ENCODE measurements at regions not wholly inside any gene's neighbourhood (a gene's known extent, or its start where the extent isn't known, plus 50 kb on each side); places are given as distances from the start of the nearest gene placed in this dataset.
"Not testable (repeated sequence)": the region's sequence is repeated elsewhere in the genome, so short reads cannot be mapped to it uniquely, and the experiment has no call there.

DNA sequence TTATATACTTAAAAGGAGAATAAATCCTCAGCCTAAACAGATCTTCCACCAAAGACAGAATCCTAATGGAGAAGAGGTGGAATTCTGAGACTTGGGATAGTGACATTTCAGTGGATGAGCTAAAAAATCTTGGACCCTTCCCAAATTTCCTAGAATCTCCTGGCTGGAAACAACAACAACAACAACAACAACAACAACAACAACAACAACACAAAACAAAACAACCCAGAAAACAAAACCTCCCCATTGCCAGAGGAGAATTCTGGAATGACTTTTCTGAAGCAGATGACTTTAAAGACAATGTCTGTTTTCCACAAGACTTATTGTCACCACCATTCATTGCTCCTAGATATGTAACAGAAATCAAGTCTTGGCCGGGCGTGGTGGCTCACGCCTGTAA, 322.1 kb downstream of the ARL4A start:
- no peak for DNase-seq

- DNase-seq, result no peak
Measured at GRCh38 chr7:13014011-13014410, 326.6 kb downstream of the ARL4A start.

DNA sequence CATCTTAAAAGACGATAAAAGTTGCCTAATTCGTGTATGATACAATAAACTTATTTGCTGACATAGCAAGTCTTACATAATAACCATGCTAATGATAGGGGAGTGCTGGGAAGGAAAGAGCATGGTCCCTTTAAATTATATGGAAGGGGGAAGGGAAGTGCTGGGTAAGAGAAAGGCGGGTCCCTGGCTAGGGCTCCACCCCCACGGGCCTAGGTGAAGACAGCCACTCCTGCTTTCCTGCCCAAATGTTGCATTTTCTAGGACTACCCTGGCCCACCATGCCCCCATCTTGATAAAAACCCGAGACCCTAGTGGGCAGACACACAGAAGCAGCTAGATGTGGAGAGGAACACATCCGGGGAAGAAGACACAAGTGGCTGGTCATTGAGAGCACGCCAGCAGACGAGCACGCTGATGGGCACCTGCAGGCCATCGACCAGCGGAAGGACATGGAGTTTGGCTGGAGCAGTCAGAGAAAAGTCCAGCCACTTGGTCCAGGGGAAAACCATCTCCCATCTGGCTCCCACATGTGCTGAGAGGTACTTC, 328.7 kb downstream of the ARL4A start:
- DNase-seq, result no peak

DNA sequence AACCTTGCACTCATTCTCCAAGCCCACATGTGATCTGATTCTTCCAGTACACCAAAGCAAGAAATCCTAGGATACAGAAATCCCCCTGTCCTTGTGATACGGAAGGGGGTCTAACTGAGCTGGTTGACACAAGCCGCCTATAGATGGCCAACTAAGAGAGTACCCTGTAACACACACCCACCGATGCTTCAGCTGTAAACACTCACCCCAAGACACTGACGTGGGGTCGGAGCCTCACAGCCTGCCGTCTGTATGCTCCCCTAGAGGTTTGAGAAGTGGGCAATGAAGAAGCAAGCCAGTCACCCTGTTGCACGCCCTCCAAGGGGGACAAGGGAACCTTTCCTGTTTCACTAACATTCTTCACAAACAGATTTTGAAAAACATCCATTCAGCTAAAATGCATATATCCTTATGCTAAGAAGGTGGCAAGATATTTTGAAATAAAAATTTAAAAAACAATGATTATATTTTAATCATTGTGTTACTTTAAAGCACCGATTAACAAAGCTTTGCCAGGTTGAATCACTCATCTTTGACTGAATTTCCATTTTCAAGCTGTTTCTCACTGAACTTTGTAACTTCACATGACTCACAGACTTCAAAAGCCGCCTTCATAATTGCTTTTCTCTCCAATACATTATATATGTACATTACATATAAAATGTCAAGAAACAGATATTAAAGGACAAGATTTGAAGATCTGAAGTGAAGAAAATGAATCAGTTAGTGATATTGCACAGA, 329.3 kb downstream of the ARL4A start:
- no peak for DNase-seq

DNA sequence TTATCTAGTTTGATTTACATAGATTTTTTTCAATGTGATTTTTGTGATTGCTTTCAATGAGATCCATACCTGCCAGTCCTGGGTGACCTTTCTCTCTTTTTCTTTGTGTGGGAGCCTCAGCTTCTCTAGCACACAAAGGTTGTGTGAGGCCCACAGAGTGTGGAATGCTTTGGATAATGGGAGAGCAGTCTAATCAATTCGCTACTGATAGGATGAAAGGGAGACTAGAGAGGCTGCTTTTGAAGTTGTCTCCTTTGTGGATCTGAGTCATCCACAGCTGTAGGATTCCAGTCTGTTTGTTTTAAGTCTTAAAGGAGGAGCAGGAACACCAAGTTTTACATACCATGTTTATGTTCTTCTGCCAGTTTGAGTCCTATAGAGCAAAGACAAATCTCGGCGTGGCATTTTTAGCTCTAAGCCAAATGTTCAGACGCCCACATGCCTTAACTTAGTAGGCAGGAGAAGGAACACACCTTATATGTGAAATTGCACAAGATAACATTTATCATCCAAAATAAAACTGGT, 330.0 kb downstream of the ARL4A start:
- no peak for DNase-seq

- DNase-seq, result no peak
Measured at GRCh38 chr7:13017881-13018280, 330.4 kb downstream of the ARL4A start.

DNA sequence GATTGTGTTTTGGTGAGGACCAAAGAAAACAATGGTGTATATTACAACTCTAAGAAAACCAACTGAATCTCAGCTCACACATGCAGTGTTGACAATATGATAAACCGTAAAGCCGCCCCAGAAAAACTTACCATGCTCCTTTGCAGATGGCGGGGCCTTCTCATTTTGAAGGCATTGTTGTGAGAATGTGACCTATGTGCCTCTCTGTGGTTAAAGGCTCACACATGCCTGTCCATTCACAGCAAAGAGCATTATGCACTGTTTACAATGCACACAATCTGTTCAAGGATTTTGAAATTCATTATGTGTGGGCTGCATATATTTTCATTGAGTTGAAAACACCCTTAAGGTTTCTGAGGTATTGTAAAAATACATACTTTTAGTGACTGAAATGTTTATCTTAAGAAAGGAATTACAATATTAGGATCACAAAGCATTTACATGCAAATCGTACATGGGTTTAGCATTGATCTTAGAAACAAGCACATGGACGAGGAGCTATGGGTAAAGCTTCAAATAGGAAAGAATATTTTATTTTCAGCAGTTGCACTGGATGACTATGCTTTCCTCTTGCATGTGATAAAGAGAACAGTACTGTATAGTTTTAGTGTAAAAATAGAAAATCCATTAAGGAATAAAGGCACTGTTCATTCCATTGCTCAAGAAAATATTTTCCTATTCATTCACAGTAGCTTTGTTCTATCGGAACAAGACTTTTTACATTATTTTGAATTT, 334.3 kb downstream of the ARL4A start:
- no peak for DNase-seq

- DNase-seq, result no peak
Measured at GRCh38 chr7:13024121-13024674, 336.8 kb downstream of the ARL4A start.

DNA sequence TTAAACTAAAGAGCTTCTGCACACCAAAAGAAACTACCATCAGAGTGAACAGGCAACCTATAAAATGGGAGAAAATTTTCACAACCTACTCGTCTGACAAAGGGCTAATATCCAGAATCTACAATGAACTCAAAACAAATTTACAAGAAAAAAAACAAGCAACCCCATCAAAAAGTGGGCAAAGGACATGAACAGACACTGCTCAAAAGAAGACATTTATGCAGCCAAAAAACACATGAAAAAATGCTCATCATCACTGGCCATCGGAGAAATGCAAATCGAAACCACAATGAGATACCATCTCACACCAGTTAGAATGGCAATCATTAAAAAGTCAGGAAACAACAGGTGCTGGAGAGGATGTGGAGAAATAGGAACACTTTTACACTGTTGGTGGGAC, 337.6 kb downstream of the ARL4A start:
- not testable (repeated sequence) for DNase-seq

DNA sequence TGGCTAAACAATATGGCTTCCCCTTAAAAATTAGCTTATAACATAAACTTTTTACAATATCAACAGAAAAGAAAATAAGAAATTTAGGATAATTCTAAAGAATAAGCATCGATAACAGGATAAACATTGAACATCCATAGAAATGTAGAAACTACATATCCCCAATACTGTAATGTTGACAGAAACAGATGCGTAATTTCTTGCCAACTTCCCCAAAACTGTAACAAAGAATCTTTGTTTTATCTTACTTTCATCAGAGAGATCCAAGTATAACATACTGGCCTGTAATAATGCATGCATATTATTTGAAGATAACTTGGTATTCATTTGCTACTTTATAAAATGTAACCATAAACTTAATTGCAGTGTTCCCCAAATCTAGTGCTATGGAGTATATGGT, 339.9 kb downstream of the ARL4A start:
- no peak for DNase-seq

GRCh38 chr7:13028036-13028824, 340.8 kb downstream of the ARL4A start:
- DNase-seq, result no peak

- DNase-seq, result no peak
Measured at GRCh38 chr7:13028825-13029099, 341.3 kb downstream of the ARL4A start.

DNA sequence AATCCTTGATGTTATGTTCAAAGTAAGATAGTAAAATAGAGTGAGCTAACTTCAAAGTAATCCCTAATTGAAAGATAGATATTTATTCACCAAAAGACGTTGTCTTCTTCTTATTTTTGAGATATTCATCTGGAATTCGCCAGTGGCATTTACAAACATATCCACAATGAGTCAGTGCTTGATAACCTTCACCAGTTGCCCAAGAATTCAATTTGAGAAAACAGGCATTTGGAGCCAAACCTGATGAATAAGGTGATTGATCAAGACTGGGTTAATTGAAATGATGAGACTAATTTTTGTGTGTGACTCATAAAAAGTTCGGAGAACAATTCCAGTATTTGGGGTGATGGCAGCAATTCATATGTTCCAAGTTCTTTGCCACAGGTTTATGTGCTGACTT, 344.0 kb downstream of the ARL4A start:
- no peak for DNase-seq

GRCh38 chr7:13032084-13032483, 344.7 kb downstream of the ARL4A start:
- no peak for DNase-seq

DNA sequence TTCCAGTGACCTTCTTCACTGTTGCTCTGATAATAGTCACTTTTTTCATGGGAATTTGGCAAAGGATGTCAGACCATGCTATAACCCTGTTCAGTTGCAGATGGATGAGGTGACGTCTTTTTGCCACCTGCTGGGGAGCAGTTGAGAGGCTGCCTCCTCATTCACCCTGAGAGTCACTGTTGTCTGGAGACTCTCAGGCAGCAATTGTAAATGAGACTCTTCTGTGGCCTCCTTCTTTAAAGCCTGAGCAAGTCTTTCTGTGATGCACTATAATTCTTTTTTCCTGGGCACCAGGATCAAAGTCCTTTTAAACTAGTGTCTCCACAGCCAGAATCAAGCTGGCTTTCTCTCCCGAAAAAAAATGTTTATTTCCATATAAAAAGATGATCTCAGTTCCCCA, 345.1 kb downstream of the ARL4A start:
- DNase-seq, result no peak

- DNase-seq, result no peak
Measured at GRCh38 chr7:13034693-13035092, 347.3 kb downstream of the ARL4A start.

- no peak for DNase-seq
Measured at GRCh38 chr7:13035233-13035632, 347.8 kb downstream of the ARL4A start.

- no peak for DNase-seq
Measured at GRCh38 chr7:13036256-13036780, 348.9 kb downstream of the ARL4A start.

DNA sequence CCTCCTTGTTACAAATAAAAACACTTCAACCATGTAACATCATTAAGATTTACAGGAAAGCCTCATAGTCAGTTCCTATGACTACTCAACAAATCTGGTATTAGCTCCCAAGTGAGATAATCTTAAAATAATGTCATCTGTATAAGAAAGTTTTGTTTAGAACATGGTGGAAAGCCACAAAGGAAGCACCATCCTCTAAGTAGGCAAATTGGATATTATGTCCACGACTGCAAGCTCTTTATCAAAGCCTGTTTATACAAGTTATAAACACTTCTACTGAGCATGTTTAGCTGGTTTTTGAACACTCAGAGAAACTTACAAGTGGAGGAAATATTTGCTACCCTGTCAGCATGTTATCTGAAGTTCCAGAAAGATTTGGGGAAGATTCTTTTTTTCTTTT, 349.8 kb downstream of the ARL4A start:
- DNase-seq, result no peak

DNA sequence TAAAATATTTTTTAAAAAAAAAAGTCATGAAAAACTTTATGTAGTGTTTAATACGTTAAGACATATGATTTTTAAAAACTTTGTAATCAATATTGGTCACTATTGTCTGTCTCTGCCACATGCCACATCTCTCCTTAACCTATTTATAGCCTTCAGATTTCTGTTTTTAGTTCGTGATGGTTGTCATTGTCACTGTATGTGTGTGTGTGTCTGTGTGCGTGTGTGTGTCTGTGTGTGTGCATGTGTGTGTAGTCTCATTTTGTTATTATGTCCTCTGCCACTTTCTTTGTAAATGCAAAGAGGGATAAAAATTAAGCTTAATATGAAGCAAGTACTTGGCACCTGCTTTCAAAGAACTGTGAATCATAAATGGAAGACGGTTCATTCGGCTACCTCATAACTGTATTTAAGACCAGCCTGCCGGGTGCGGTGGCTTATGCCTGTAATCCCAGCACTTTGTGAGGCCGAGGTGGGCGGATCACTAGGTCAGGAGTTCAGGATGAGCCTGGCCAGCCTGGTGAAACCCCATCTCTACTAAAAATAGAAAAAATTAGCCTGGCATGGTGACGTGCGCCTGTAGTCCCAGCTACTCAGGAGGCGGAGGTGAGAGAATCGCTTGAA, 354.0 kb downstream of the ARL4A start:
- no peak for DNase-seq

- DNase-seq, result no peak
Measured at GRCh38 chr7:13042605-13043236, 355.3 kb downstream of the ARL4A start.

GRCh38 chr7:13044309-13044708, 356.9 kb downstream of the ARL4A start:
- no peak for DNase-seq

Measured in AML-193 (cell line).